ENCODE measurements at regions not wholly inside any gene's neighbourhood (a gene's known extent, or its start where the extent isn't known, plus 50 kb on each side); places are given as distances from the start of the nearest gene placed in this dataset.

GRCh38 chr7:25849500-25850184 lies 302.4 kb upstream of the NFE2L3 start:
- intact Hi-C loops (cut with DNase I): loop anchor here (2.0 to 5.0 kb wide), 3 partner anchors 127 to 592 kb away; no protein-coding TSS in a partner anchor
- DNase-seq: peak in 20 of 42 donors; percentile 22 to 87 (median 56)

DNA sequence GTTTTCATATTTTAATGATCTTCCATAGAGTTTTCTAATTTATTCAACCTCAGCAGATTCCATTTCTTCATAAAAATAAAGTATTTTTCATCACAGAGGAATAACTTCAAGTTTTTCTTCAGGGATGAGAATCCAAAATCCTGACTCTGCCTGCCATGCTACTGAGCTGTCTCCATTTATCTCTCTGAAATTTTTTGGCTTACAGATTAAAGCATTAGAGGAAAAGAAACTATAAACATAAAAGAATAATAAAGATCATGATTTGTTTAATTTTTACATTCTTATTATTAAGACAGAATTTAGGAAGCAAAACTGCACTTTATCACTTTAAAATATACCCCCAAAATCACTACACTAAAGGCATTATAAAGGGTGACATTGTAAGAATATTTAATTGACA lies 301.8 kb upstream of the NFE2L3 start:
- intact Hi-C loops (cut with DNase I): loop anchor here (2.0 to 5.0 kb wide), 3 partner anchors 128 to 593 kb away; no protein-coding TSS in a partner anchor
- DNase-seq: no peak

GRCh38 chr7:25850735-25851134 lies 301.3 kb upstream of the NFE2L3 start:
- intact Hi-C loops (cut with DNase I): loop anchor here (2.0 to 5.0 kb wide), 3 partner anchors 128 to 593 kb away; no protein-coding TSS in a partner anchor
- DNase-seq: no peak

DNA sequence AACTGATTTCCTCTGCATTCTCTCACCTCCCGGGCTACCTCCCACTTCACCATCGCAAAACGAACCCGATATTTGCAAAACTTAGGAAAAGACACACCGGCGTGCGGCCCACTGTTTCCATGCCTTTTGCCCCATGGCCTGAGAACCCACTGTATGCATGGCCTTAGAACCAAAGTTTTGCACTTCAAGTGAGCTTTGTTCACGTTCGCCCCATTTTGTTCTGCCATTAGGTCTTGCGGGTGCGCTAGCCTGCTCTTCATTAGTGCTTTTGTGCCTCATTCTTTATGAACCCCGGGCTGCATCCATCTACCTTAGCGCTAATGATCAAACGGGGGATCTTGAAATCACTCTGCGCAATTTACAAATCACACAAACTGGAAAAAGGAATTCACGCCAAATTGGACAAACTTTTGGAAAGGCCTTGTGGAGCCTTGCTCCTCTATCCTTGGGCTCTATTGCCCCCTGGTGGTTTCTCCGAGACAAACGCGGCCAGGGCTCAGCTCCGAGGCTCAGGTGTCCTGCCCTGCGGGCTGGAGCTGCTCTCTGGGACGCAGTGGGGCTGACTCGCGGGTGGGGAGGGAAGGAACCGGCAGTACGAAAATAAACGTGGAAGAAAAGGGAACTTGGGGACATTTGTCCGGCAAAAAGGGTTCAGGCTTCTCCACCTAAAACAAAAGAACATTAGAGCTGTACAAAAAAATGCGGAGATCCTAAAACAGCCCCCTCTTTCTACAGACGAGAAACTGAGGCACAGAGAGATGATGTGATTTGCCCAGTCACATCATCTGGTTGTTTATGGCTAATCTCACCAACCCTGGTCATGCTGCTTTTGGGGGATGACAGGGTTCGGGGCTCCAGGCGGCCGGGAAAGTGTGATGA lies 300.4 kb upstream of the NFE2L3 start:
- DNase-seq: peak; percentile 66 to 95 (median 87)
- intact Hi-C loops (cut with DNase I): loop anchor here (2.0 to 5.0 kb wide), 4 partner anchors 129 to 594 kb away; no protein-coding TSS in a partner anchor

GRCh38 chr7:25852211-25852938 lies 299.6 kb upstream of the NFE2L3 start:
- DNase-seq: peak in 1 of 42 donors; percentile 24
- intact Hi-C loops (cut with DNase I): loop anchor here (2.0 to 5.0 kb wide), 3 partner anchors 130 to 595 kb away; no protein-coding TSS in a partner anchor

DNA sequence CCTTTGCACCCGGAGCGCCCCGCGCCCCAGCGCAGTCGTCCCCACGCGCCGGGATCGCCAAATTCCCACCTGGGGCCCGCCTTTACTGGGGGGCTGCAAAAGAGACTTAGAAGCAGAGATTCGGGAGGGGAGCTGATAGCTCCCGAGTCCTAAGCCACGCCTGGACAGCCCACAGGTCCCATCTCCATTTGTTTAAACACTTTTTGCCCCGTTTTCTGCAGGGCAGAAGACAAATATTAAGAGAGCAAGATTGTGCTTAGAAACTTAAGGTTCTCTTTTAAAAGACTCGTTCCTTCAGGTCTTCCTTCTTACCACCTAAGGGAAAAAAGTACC lies 299.1 kb upstream of the NFE2L3 start:
- peak in 1 of 42 donors; percentile 30 for DNase-seq

GRCh38 chr7:25853314-25853713 lies 298.7 kb upstream of the NFE2L3 start:
- no peak for DNase-seq
- intact Hi-C loops (cut with DNase I): loop anchor here (2.0 to 5.0 kb wide), 3 partner anchors 131 to 596 kb away; no protein-coding TSS in a partner anchor

More for the DNA sequence above, 299.1 kb upstream of the NFE2L3 start:
- intact Hi-C loops (cut with DNase I): loop anchor here (2.0 to 5.0 kb wide), 3 partner anchors 131 to 596 kb away; no protein-coding TSS in a partner anchor

DNA sequence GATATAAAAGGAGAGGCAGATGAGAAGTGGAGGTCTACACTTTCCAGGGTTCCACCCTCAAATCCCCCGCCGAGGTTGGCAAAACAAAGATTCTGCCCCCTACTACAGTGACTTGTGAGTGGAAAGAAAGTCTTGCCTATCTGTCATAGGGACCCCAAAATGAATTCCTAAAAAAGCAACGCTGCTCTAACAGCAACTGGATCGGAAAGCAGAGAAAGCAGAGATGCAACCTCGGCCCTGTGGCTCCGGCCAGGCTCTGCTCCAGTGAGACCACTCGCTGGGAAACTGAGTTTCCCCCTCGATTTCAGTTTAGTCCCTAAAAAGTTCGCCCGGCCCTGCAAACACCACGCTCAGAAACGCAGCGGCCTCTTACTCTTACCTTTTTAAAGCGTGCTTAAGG lies 297.9 kb upstream of the NFE2L3 start:
- peak in 1 of 42 donors; percentile 32 for DNase-seq
- intact Hi-C loops (cut with DNase I): loop anchor here (5.0 kb wide), 2 partner anchors 132 to 597 kb away; no protein-coding TSS in a partner anchor

DNA sequence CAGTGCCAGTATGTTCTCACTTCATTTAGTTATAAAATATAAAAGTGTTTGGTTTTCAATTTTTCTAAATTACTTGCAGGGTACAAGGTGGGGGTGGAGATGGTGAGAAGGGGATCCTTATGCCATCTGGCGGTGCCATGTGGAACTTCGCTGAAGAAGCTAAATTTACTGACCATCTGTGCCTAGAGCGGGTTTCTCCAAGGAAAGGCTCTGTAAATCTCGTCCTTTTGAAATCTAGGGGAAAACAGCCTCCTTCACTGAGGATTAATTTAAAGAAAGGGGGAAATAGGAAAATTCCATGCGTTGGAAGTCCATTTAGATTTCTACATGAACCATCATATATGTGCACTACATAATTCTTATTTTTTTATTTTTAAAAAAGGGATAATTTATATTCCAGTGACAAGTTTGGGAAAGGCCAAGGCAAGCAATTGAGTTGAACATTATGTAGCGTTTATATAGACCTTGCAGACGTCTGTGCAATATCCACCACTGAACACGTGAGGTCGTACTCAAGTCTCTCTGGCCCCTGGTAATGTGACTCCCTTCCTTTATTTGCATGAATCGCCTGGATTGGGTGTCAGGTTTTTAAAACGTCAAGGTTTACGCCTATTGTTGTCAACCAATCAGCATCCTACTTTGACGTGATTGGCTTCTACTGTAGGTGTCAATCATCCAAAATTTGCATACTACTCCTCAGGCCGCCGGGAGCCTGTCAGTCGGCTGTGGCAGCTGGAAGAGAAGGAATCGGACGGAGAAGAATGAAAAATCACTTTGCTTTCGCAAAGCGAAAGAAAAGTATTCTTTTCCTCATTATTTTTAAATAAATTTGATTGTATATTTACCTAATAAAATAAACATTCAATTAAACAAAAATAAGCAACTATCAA lies 297.1 kb upstream of the NFE2L3 start:
- intact Hi-C loops (cut with DNase I): loop anchor here (5.0 kb wide), 2 partner anchors 133 to 598 kb away; no protein-coding TSS in a partner anchor
- DNase-seq: peak in 37 of 42 donors; percentile 29 to 90 (median 65)

DNA sequence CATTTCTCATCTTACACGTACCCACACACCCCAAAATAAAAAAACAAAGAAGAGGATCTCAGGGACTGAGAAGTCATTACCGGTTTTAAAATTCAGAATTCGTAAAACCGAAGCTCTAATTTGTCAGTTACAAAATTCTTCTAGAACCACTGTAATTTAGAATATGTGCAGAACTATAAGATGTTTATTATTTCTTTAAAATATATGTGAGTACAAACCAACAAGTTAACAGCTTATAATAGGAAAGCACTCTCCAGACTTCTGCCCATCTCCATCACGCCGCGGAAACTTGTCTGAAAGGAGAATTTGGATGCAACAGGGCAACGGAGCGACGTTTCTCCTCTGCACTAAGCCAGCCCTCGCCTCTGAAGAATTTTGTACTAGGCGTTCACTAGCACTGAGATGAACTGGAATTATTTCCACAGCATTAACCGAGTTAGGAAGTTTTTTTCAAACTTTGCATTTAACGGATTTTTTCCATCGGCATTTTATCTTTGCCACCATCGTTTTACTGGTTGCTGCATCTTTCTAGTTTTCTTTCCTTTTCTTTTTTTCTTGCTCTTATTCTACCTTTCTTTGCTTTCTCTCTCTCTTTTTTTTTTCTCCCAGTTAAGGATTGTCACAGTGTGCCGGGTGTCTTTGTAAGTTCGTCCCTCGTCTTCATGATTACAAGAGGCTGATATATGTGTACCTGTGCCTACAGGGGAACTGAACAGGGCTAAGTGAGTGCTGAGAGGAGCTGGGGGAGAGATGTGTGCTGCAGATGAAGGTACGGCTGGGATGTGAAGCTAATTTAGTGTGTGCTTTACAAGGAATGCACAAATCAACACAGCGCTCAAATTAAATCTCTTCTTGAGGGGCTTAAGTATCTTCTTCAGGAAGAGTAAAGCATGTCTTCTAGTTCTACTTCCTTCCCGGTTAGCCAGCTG lies 295.9 kb upstream of the NFE2L3 start:
- intact Hi-C loops (cut with DNase I): no loop called here
- peak in 5 of 42 donors; percentile 20 to 68 (median 32) for DNase-seq

GRCh38 chr7:25857376-25858067 lies 294.5 kb upstream of the NFE2L3 start:
- intact Hi-C loops (cut with DNase I): no loop called here
- DNase-seq: no peak

DNA sequence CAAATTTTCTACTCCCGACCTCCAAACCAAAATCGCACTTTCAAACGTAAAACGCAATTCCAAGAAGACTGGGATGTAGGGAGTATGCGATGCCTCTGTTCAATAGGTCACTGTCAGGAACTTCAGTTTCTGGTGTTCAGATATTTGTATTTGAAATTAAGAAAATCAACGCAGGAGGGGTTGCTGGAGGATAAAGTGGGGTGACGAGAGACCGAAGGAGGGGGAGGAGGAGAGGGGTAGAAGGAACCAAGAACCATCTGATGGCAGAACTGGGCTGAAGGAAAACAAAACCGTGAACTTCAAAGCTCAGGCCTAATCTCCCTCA lies 293.8 kb upstream of the NFE2L3 start:
- intact Hi-C loops (cut with DNase I): no loop called here

GRCh38 chr7:25858525-25859411 lies 293.2 kb upstream of the NFE2L3 start:
- intact Hi-C loops (cut with DNase I): no loop called here
- peak in 1 of 42 donors; percentile 24 for DNase-seq

More for the DNA sequence above, 293.8 kb upstream of the NFE2L3 start:
- no peak for DNase-seq

- peak in 1 of 42 donors; percentile 14 for DNase-seq
- intact Hi-C loops (cut with DNase I): loop anchor here (10.0 kb wide), 2 partner anchors 1005 to 1305 kb away; partner anchors contain the start of genes HOXA9 and SKAP2
Observed at GRCh38 chr7:25859412-25860274, 292.4 kb upstream of the NFE2L3 start.
